Adrenal gland (tissue), 5 donors: ENCODE measurements at regions not wholly inside any gene's neighbourhood (a gene's known extent, or its start where the extent isn't known, plus 50 kb on each side); places are given as distances from the start of the nearest gene placed in this dataset.

Experiments used
- POLR2A ChIP-seq, 2 donors: fragments of 450-650 bp; IDR thresholded peaks; one replicate each; pipeline ENCODE4 v1.6.1; 2017; ENCODE audit warnings: antibody characterized with exemption in 2 of 2, mild to moderate bottlenecking in 2 of 2, moderate library complexity in 1 of 2
- TF ChIP-seq, protein P1 (sequence below), 6 experiments: fragments of 450-650 bp in 4 of 6; fragments of 200-600 bp in 2 of 6; sonication (generic) in 1 of 6; IDR thresholded peaks; 1 replicate in 5 of 6; 2 replicates in 1 of 6; pipeline versions ENCODE4 v1.5.1 to v1.8.0; 2016 to 2021; ENCODE audit warnings: antibody characterized with exemption in 6 of 6, mild to moderate bottlenecking in 2 of 6, moderate library complexity in 1 of 6
- donor health status: DM: no; HTN: no; CAD: no.

GRCh38 chr2:19150726-19151125 lies 207.7 kb downstream of the OSR1 start:
- TF ChIP-seq, protein P1, sequence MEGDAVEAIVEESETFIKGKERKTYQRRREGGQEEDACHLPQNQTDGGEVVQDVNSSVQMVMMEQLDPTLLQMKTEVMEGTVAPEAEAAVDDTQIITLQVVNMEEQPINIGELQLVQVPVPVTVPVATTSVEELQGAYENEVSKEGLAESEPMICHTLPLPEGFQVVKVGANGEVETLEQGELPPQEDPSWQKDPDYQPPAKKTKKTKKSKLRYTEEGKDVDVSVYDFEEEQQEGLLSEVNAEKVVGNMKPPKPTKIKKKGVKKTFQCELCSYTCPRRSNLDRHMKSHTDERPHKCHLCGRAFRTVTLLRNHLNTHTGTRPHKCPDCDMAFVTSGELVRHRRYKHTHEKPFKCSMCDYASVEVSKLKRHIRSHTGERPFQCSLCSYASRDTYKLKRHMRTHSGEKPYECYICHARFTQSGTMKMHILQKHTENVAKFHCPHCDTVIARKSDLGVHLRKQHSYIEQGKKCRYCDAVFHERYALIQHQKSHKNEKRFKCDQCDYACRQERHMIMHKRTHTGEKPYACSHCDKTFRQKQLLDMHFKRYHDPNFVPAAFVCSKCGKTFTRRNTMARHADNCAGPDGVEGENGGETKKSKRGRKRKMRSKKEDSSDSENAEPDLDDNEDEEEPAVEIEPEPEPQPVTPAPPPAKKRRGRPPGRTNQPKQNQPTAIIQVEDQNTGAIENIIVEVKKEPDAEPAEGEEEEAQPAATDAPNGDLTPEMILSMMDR (IDR thresholded peaks at IDR 0.05) = no peak
- TF ChIP-seq POLR2A (IDR thresholded peaks at IDR 0.05) = no peak
